ENCODE measurements at regions not wholly inside any gene's neighbourhood (a gene's known extent, or its start where the extent isn't known, plus 50 kb on each side); places are given as distances from the start of the nearest gene placed in this dataset.

- Histone ChIP-seq H3K4me3 (ENCODE audit: insufficient read depth, low read depth, low read length, poor library complexity, severe bottlenecking) (no peak overlapping the region), H3K4me1 (ENCODE audit: control insufficient read depth, insufficient read depth, low read length, poor library complexity, severe bottlenecking) (peaks cover 4% of the 10 kb centered on the region), H3K27me3 (replicated peaks; ENCODE audit: control insufficient read depth, insufficient read depth, low read length, poor library complexity, severe bottlenecking) (no peaks in the 10 kb centered on the region), H3K9me3 (ENCODE audit: control insufficient read depth, low read length) (no peaks in the 10 kb centered on the region), H3K27ac (ENCODE audit: insufficient read depth, low read length, poor library complexity, severe bottlenecking) (no peak overlapping the region), H3K36me3 (ENCODE audit: control insufficient read depth, insufficient read depth, low read length) (no peaks in the 10 kb centered on the region)
- DNase-seq, result no peak
Measured at GRCh38 chr16:85998171-85998867, 99.4 kb downstream of the IRF8 start.

GRCh38 chr16:85998868-85999729 lies 100.1 kb downstream of the IRF8 start:
- peaks cover 4% of the 10 kb centered on the region for H3K4me1 ChIP-seq (ENCODE audit: control insufficient read depth, insufficient read depth, low read length, poor library complexity, severe bottlenecking)
- H3K36me3 ChIP-seq (ENCODE audit: control insufficient read depth, insufficient read depth, low read length), result no peaks in the 10 kb centered on the region
- no peak for DNase-seq
- H3K4me3 ChIP-seq (ENCODE audit: insufficient read depth, low read depth, low read length, poor library complexity, severe bottlenecking), result no peak overlapping the region
- H3K27me3 ChIP-seq (replicated peaks; ENCODE audit: control insufficient read depth, insufficient read depth, low read length, poor library complexity, severe bottlenecking), result no peaks in the 10 kb centered on the region
- H3K27ac ChIP-seq (ENCODE audit: insufficient read depth, low read length, poor library complexity, severe bottlenecking), result no peak overlapping the region
- H3K9me3 ChIP-seq (ENCODE audit: control insufficient read depth, low read length), result no peaks in the 10 kb centered on the region

GRCh38 chr16:85999778-86000177 lies 100.8 kb downstream of the IRF8 start:
- Histone ChIP-seq H3K27ac (ENCODE audit: insufficient read depth, low read length, poor library complexity, severe bottlenecking) (no peak overlapping the region), H3K36me3 (ENCODE audit: control insufficient read depth, insufficient read depth, low read length) (no peaks in the 10 kb centered on the region), H3K4me1 (ENCODE audit: control insufficient read depth, insufficient read depth, low read length, poor library complexity, severe bottlenecking) (peaks cover 4% of the 10 kb centered on the region), H3K4me3 (ENCODE audit: insufficient read depth, low read depth, low read length, poor library complexity, severe bottlenecking) (no peak overlapping the region), H3K27me3 (replicated peaks; ENCODE audit: control insufficient read depth, insufficient read depth, low read length, poor library complexity, severe bottlenecking) (no peaks in the 10 kb centered on the region), H3K9me3 (ENCODE audit: control insufficient read depth, low read length) (no peaks in the 10 kb centered on the region)
- DNase-seq, result no peak

GRCh38 chr16:86002178-86002900 lies 103.4 kb downstream of the IRF8 start:
- no peaks in the 10 kb centered on the region for H3K9me3 ChIP-seq (ENCODE audit: control insufficient read depth, low read length)
- no peak overlapping the region for H3K4me3 ChIP-seq (ENCODE audit: insufficient read depth, low read depth, low read length, poor library complexity, severe bottlenecking)
- H3K27me3 ChIP-seq (replicated peaks; ENCODE audit: control insufficient read depth, insufficient read depth, low read length, poor library complexity, severe bottlenecking), result no peaks in the 10 kb centered on the region
- DNase-seq, result no peak
- H3K27ac ChIP-seq (ENCODE audit: insufficient read depth, low read length, poor library complexity, severe bottlenecking), result no peak overlapping the region
- H3K36me3 ChIP-seq (ENCODE audit: control insufficient read depth, insufficient read depth, low read length), result no peaks in the 10 kb centered on the region
- peaks cover 4% of the 10 kb centered on the region for H3K4me1 ChIP-seq (ENCODE audit: control insufficient read depth, insufficient read depth, low read length, poor library complexity, severe bottlenecking)

- no peaks in the 10 kb centered on the region for H3K9me3 ChIP-seq (ENCODE audit: control insufficient read depth, low read length)
- no peak for DNase-seq
- H3K27ac ChIP-seq (ENCODE audit: insufficient read depth, low read length, poor library complexity, severe bottlenecking), result no peak overlapping the region
- no peak overlapping the region for H3K4me3 ChIP-seq (ENCODE audit: insufficient read depth, low read depth, low read length, poor library complexity, severe bottlenecking)
- H3K27me3 ChIP-seq (replicated peaks; ENCODE audit: control insufficient read depth, insufficient read depth, low read length, poor library complexity, severe bottlenecking), result no peaks in the 10 kb centered on the region
- no peaks in the 10 kb centered on the region for H3K36me3 ChIP-seq (ENCODE audit: control insufficient read depth, insufficient read depth, low read length)
- no peaks in the 10 kb centered on the region for H3K4me1 ChIP-seq (ENCODE audit: control insufficient read depth, insufficient read depth, low read length, poor library complexity, severe bottlenecking)
Measured at GRCh38 chr16:86007524-86007923, 108.6 kb downstream of the IRF8 start.

- DNase-seq, result no peak
- no peaks in the 10 kb centered on the region for H3K4me1 ChIP-seq (ENCODE audit: control insufficient read depth, insufficient read depth, low read length, poor library complexity, severe bottlenecking)
- H3K4me3 ChIP-seq (ENCODE audit: insufficient read depth, low read depth, low read length, poor library complexity, severe bottlenecking), result no peak overlapping the region
- no peaks in the 10 kb centered on the region for H3K27me3 ChIP-seq (replicated peaks; ENCODE audit: control insufficient read depth, insufficient read depth, low read length, poor library complexity, severe bottlenecking)
- H3K9me3 ChIP-seq (ENCODE audit: control insufficient read depth, low read length), result no peaks in the 10 kb centered on the region
- no peaks in the 10 kb centered on the region for H3K36me3 ChIP-seq (ENCODE audit: control insufficient read depth, insufficient read depth, low read length)
- H3K27ac ChIP-seq (ENCODE audit: insufficient read depth, low read length, poor library complexity, severe bottlenecking), result no peak overlapping the region
Measured at GRCh38 chr16:86010680-86011141, 111.7 kb downstream of the IRF8 start.

- Histone ChIP-seq H3K4me3 (ENCODE audit: insufficient read depth, low read depth, low read length, poor library complexity, severe bottlenecking) (no peak overlapping the region), H3K36me3 (ENCODE audit: control insufficient read depth, insufficient read depth, low read length) (no peaks in the 10 kb centered on the region), H3K27ac (ENCODE audit: insufficient read depth, low read length, poor library complexity, severe bottlenecking) (no peak overlapping the region), H3K4me1 (ENCODE audit: control insufficient read depth, insufficient read depth, low read length, poor library complexity, severe bottlenecking) (no peaks in the 10 kb centered on the region), H3K9me3 (ENCODE audit: control insufficient read depth, low read length) (no peaks in the 10 kb centered on the region), H3K27me3 (replicated peaks; ENCODE audit: control insufficient read depth, insufficient read depth, low read length, poor library complexity, severe bottlenecking) (no peaks in the 10 kb centered on the region)
- no peak for DNase-seq
Measured at GRCh38 chr16:86011532-86011931, 112.6 kb downstream of the IRF8 start.

- no peak for DNase-seq
- no peak overlapping the region for H3K27ac ChIP-seq (ENCODE audit: insufficient read depth, low read length, poor library complexity, severe bottlenecking)
- H3K4me3 ChIP-seq (ENCODE audit: insufficient read depth, low read depth, low read length, poor library complexity, severe bottlenecking), result no peak overlapping the region
- H3K36me3 ChIP-seq (ENCODE audit: control insufficient read depth, insufficient read depth, low read length), result no peaks in the 10 kb centered on the region
- H3K4me1 ChIP-seq (ENCODE audit: control insufficient read depth, insufficient read depth, low read length, poor library complexity, severe bottlenecking), result no peaks in the 10 kb centered on the region
- H3K27me3 ChIP-seq (replicated peaks; ENCODE audit: control insufficient read depth, insufficient read depth, low read length, poor library complexity, severe bottlenecking), result no peaks in the 10 kb centered on the region
- no peaks in the 10 kb centered on the region for H3K9me3 ChIP-seq (ENCODE audit: control insufficient read depth, low read length)
Measured at GRCh38 chr16:86012221-86012620, 113.3 kb downstream of the IRF8 start.

GRCh38 chr16:86013867-86014266 lies 114.9 kb downstream of the IRF8 start:
- H3K4me3 ChIP-seq (ENCODE audit: insufficient read depth, low read depth, low read length, poor library complexity, severe bottlenecking), result no peak overlapping the region
- H3K4me1 ChIP-seq (ENCODE audit: control insufficient read depth, insufficient read depth, low read length, poor library complexity, severe bottlenecking), result no peaks in the 10 kb centered on the region
- H3K9me3 ChIP-seq (ENCODE audit: control insufficient read depth, low read length), result no peaks in the 10 kb centered on the region
- DNase-seq, result no peak
- no peaks in the 10 kb centered on the region for H3K27me3 ChIP-seq (replicated peaks; ENCODE audit: control insufficient read depth, insufficient read depth, low read length, poor library complexity, severe bottlenecking)
- H3K27ac ChIP-seq (ENCODE audit: insufficient read depth, low read length, poor library complexity, severe bottlenecking), result no peak overlapping the region
- H3K36me3 ChIP-seq (ENCODE audit: control insufficient read depth, insufficient read depth, low read length), result no peaks in the 10 kb centered on the region

- Histone ChIP-seq H3K9me3 (ENCODE audit: control insufficient read depth, low read length) (peaks cover 7% of the 10 kb centered on the region), H3K27ac (ENCODE audit: insufficient read depth, low read length, poor library complexity, severe bottlenecking) (no peak overlapping the region), H3K36me3 (ENCODE audit: control insufficient read depth, insufficient read depth, low read length) (no peaks in the 10 kb centered on the region), H3K4me1 (ENCODE audit: control insufficient read depth, insufficient read depth, low read length, poor library complexity, severe bottlenecking) (no peaks in the 10 kb centered on the region), H3K27me3 (replicated peaks; ENCODE audit: control insufficient read depth, insufficient read depth, low read length, poor library complexity, severe bottlenecking) (peaks cover 4% of the 10 kb centered on the region), H3K4me3 (ENCODE audit: insufficient read depth, low read depth, low read length, poor library complexity, severe bottlenecking) (no peak overlapping the region)
- DNase-seq, result no peak
Measured at GRCh38 chr16:86015606-86016005, 116.6 kb downstream of the IRF8 start.
